ENCODE measurements at regions not wholly inside any gene's neighbourhood (a gene's known extent, or its start where the extent isn't known, plus 50 kb on each side); places are given as distances from the start of the nearest gene placed in this dataset.
"Not testable (repeated sequence)": the region's sequence is repeated elsewhere in the genome, so short reads cannot be mapped to it uniquely, and the experiment has no call there.

- DNase-seq = no peak
These were observed 65.6 kb downstream of the UFM1 start for GRCh38 chr13:38415233-38415632.

- DNase-seq = no peak
These were observed 67.6 kb downstream of the UFM1 start for GRCh38 chr13:38417241-38417640.

- no peak for DNase-seq
These were observed 68.1 kb downstream of the UFM1 start for GRCh38 chr13:38417727-38418126.

GRCh38 chr13:38418286-38418685, 68.6 kb downstream of the UFM1 start:
- DNase-seq = no peak

- no peak for DNase-seq
These were observed 69.7 kb downstream of the UFM1 start for GRCh38 chr13:38419312-38419873.

- DNase-seq = no peak
These were observed 72.2 kb downstream of the UFM1 start for GRCh38 chr13:38421590-38422560.

GRCh38 chr13:38429916-38430315, 80.3 kb downstream of the UFM1 start:
- no peak for DNase-seq

- DNase-seq = no peak
These were observed 81.1 kb downstream of the UFM1 start for GRCh38 chr13:38430796-38431195.

GRCh38 chr13:38440666-38441065, 91.0 kb downstream of the UFM1 start:
- DNase-seq = peak; percentile 15

- DNase-seq = no peak
These were observed 95.3 kb downstream of the UFM1 start for GRCh38 chr13:38444904-38445303.

- DNase-seq = no peak
These were observed 103.0 kb downstream of the UFM1 start for GRCh38 chr13:38452656-38453055.

- no peak for DNase-seq
These were observed 113.0 kb downstream of the UFM1 start for GRCh38 chr13:38462605-38463004.

GRCh38 chr13:38463048-38463447, 113.4 kb downstream of the UFM1 start:
- DNase-seq = no peak

- DNase-seq = not testable (repeated sequence)
These were observed 122.8 kb downstream of the UFM1 start for GRCh38 chr13:38472411-38472810.

- DNase-seq = no peak
These were observed 123.7 kb downstream of the UFM1 start for GRCh38 chr13:38473305-38473704.

GRCh38 chr13:38477676-38478075, 128.0 kb downstream of the UFM1 start:
- no peak for DNase-seq

GRCh38 chr13:38483623-38484022, 134.0 kb downstream of the UFM1 start:
- DNase-seq = no peak

GRCh38 chr13:38490657-38491056, 141.0 kb downstream of the UFM1 start:
- DNase-seq = no peak

- no peak for DNase-seq
These were observed 144.8 kb downstream of the UFM1 start for GRCh38 chr13:38494445-38494844.

GRCh38 chr13:38496917-38497316, 147.3 kb downstream of the UFM1 start:
- no peak for DNase-seq

- DNase-seq = no peak
These were observed 148.6 kb downstream of the UFM1 start for GRCh38 chr13:38498271-38498670.

GRCh38 chr13:38514575-38514974, 164.9 kb downstream of the UFM1 start:
- DNase-seq = no peak

GRCh38 chr13:38518328-38518727, 168.5 kb upstream of the FREM2 start:
- no peak for DNase-seq
